ENCODE measurements at regions not wholly inside any gene's neighbourhood (a gene's known extent, or its start where the extent isn't known, plus 50 kb on each side); places are given as distances from the start of the nearest gene placed in this dataset.
"Not testable (repeated sequence)": the region's sequence is repeated elsewhere in the genome, so short reads cannot be mapped to it uniquely, and the experiment has no call there.

DNA sequence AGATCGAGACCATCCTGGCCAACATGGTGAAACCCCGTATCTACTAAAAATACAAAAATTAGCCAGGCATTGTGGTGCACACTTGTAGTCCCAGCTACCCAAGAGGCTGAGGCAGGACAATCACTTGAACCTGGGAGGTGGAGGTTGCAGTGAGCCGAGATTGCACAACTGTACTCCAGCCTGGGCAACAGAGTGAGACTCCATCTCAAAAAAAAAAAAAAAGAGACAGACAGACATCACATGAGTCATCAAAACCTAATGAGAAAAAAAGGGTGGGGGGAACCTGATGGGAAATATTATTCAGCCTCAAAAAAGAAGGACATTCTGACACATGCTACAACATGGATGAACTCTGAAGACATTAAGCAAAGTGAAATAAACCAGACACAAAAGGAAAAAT lies 67.4 kb downstream of the ARL6IP4 start:
- H3K27me3 ChIP-seq (ENCODE audit: control insufficient read depth in 1 of 2, insufficient read depth in 2 of 2, low read length in 2 of 2); BruUV-seq (replicated peaks); POLR2A ChIA-PET; H3K27ac ChIP-seq (ENCODE audit: extremely low read length, insufficient read depth, low read length); H3K9ac ChIP-seq (ENCODE audit: insufficient read depth, low read depth, low read length); H3K4me3 ChIP-seq (replicated peaks in 1 of 3; ENCODE audit: insufficient read depth in 1 of 3, low read depth in 2 of 3, low read length in 3 of 3); H2AFZ ChIP-seq (ENCODE audit: low read length); H3K4me2 ChIP-seq (ENCODE audit: low read depth, low read length); in situ Hi-C loops (cut with HindIII; ENCODE audit: extremely low pct_ligation_motif_present, low pct_unique_long_range_greater_than_20kb); H3K79me2 ChIP-seq (ENCODE audit: insufficient read depth, low read length); H3K4me1 ChIP-seq (ENCODE audit: insufficient read depth, low read length); ATAC-seq; FAIRE-seq; H4K20me1 ChIP-seq (ENCODE audit: insufficient read depth, low read length); H3K36me3 ChIP-seq (replicated peaks in 1 of 2; ENCODE audit: control insufficient read depth in 1 of 2, insufficient read depth in 2 of 2, low read length in 2 of 2); CTCF ChIA-PET (ENCODE audit: low intra/inter-chr PET ratio, low total read pairs); intact Hi-C loops (cut with micrococcal nuclease; ENCODE audit: unreplicated experiment); H3K9me3 ChIP-seq (ENCODE audit: low read length); DNase-seq (ENCODE audit: low spot score): not testable (repeated sequence)
- 97% methylated on average over 3 of the region's 3 CpGs for WGBS (ENCODE audit: low lambda C conversion rate)
- TF ChIP-seq ZNF121 (CRISPR knock-in tag; IDR thresholded peaks at IDR 0.05) = peak; percentile 63; the same call in 1 of the 2 replicates

DNA sequence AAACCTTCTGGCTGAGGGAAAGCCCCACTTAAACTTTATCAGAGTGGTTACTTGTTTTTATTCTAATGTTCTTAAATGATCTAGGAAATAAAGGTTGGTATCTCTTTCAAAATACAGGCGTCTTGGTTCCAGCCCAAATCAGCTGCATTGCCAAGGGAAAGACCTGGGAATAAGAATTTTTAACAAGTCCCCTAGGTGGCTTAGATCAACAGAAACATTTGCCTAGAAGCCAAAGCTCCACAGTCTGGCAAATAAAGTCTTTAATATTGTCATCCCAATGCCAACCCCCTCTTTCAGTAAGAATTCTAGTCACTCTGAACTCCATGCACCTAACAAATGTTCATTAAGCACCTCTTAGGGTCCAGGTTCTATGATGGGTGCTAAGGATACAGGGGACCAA lies 66.8 kb downstream of the ARL6IP4 start:
- CTCF ChIA-PET (ENCODE audit: low intra/inter-chr PET ratio, low total read pairs) = interaction anchor here (1.1 kb wide), 1 partner anchor 191 kb away, joined by 3 read pairs; no protein-coding TSS in a partner anchor
- Histone ChIP-seq H4K20me1 (ENCODE audit: insufficient read depth, low read length) (no peaks in the 10 kb centered on the region), H3K27ac (ENCODE audit: extremely low read length, insufficient read depth, low read length) (no peak overlapping the region), H2AFZ (ENCODE audit: low read length) (no peak overlapping the region), H3K36me3 (replicated peaks in 1 of 2; ENCODE audit: control insufficient read depth in 1 of 2, insufficient read depth in 2 of 2, low read length in 2 of 2) (no peaks in the 10 kb centered on the region), H3K27me3 (ENCODE audit: control insufficient read depth in 1 of 2, insufficient read depth in 2 of 2, low read length in 2 of 2) (no peaks in the 10 kb centered on the region), H3K9me3 (ENCODE audit: low read length) (no peaks in the 10 kb centered on the region), H3K9ac (ENCODE audit: insufficient read depth, low read depth, low read length) (no peak overlapping the region), H3K4me3 (replicated peaks in 1 of 3; ENCODE audit: insufficient read depth in 1 of 3, low read depth in 2 of 3, low read length in 3 of 3) (no peak overlapping the region), H3K4me2 (ENCODE audit: low read depth, low read length) (no peak overlapping the region), H3K79me2 (ENCODE audit: insufficient read depth, low read length) (no peaks in the 10 kb centered on the region), H3K4me1 (ENCODE audit: insufficient read depth, low read length) (0 out of 2 replicates have a peak, but pooled peaks cover 5% of the 10 kb centered on the region)
- no peak for FAIRE-seq
- ATAC-seq = no peak
- in situ Hi-C loops (cut with HindIII; ENCODE audit: extremely low pct_ligation_motif_present, low pct_unique_long_range_greater_than_20kb) = no loop called here
- intact Hi-C loops (cut with micrococcal nuclease; ENCODE audit: unreplicated experiment) = no loop called here
- TF ChIP-seq MTA1 (CRISPR knock-in tag; IDR thresholded peaks at IDR 0.05; ENCODE audit: borderline replicate concordance) (no peak), CEBPG (CRISPR knock-in tag; IDR thresholded peaks at IDR 0.05) (no peak), GLI4 (CRISPR knock-in tag; IDR thresholded peaks at IDR 0.05; ENCODE audit: borderline replicate concordance) (no peak), ZNF383 (CRISPR knock-in tag; IDR thresholded peaks at IDR 0.05; ENCODE audit: borderline replicate concordance) (no peak), DRAP1 (CRISPR knock-in tag; IDR thresholded peaks at IDR 0.05) (no peak), POLR2A (IDR thresholded peaks at IDR 0.05; ENCODE audit: insufficient read depth in 1 of 2, low read depth in 2 of 2, low read length in 2 of 2) (no peak), SKI (IDR thresholded peaks at IDR 0.05; ENCODE audit: partially characterized antibody) (no peak), RBM39 (IDR thresholded peaks at IDR 0.05; ENCODE audit: low read depth, low read length, poor library complexity, severe bottlenecking) (no peak), ZNF501 (CRISPR knock-in tag; IDR thresholded peaks at IDR 0.05) (no peak), REPIN1 (CRISPR knock-in tag; IDR thresholded peaks at IDR 0.05; ENCODE audit: borderline replicate concordance, low read depth) (no peak)
- DNase-seq (ENCODE audit: low spot score) = no peak
- POLR2A ChIA-PET = no interaction called here
- no TSS peak for BruUV-seq (replicated peaks)
- WGBS (ENCODE audit: low lambda C conversion rate) = 100% methylated on average over 1 of the region's 1 CpG

Measured in HepG2 (cell line).